Loucy (cell line): ENCODE measurements at regions not wholly inside any gene's neighbourhood (a gene's known extent, or its start where the extent isn't known, plus 50 kb on each side); places are given as distances from the start of the nearest gene placed in this dataset.

Source experiments
- H2AFZ ChIP-seq: fragments of 200-600 bp; sonication (generic); 2 replicates; pipeline ENCODE4 v1.6.0; 2016; ENCODE audit warnings: antibody characterized with exemption, mild to moderate bottlenecking, low read length, moderate library complexity
- H3F3A ChIP-seq: fragments of 200-600 bp; 2 replicates; pipeline ENCODE4 v1.6.0; 2016; ENCODE audit warnings: antibody characterized with exemption, low read depth, mild to moderate bottlenecking
- H3K27me3 ChIP-seq: fragments of 200-600 bp; sonication (generic); 2 replicates; pipeline ENCODE4 v1.6.1; 2014; ENCODE audit warnings: low read length, mild to moderate bottlenecking; ENCODE audit not compliant: insufficient read depth, poor library complexity, severe bottlenecking
- H3K36me3 ChIP-seq: fragments of 200-600 bp; sonication (generic); 2 replicates; pipeline ENCODE4 v1.6.1; 2016; ENCODE audit warnings: low read length; ENCODE audit not compliant: insufficient read depth
- H3K4me1 ChIP-seq: fragments of 200-600 bp; sonication (generic); 2 replicates; pipeline ENCODE4 v1.5.1; 2014; ENCODE audit warnings: low read length, mild to moderate bottlenecking; ENCODE audit not compliant: insufficient read depth, poor library complexity, severe bottlenecking
- H3K4me2 ChIP-seq: fragments of 200-600 bp; sonication (generic); 2 replicates; pipeline ENCODE4 v1.6.0; 2014; ENCODE audit warnings: antibody characterized with exemption, low read length, low read depth, mild to moderate bottlenecking; ENCODE audit not compliant: poor library complexity, severe bottlenecking
- H3K4me3 ChIP-seq: fragments of 200-600 bp; sonication (generic); 2 replicates; pipeline ENCODE4 v1.5.1; 2014; ENCODE audit warnings: low read length, mild to moderate bottlenecking, mixed read lengths; ENCODE audit not compliant: poor library complexity, severe bottlenecking
- H3K79me2 ChIP-seq: fragments of 200-600 bp; sonication (generic); 2 replicates; pipeline ENCODE4 v1.6.1; 2014; ENCODE audit warnings: low read length; ENCODE audit not compliant: insufficient read depth
- H3K9ac ChIP-seq: fragments of 200-600 bp; sonication (generic); 2 replicates; pipeline ENCODE4 v1.6.0; 2014; ENCODE audit warnings: mild to moderate bottlenecking, low read depth, low read length, moderate library complexity; ENCODE audit not compliant: poor library complexity, severe bottlenecking
- H3K9me2 ChIP-seq: fragments of 200-600 bp; sonication (generic); replicated peaks from 2 replicates; pipeline ENCODE4 v1.6.1; 2016; ENCODE audit warnings: low read depth, low read length, mixed read lengths
- H3K9me3 ChIP-seq: fragments of 200-600 bp; sonication (generic); 2 replicates; pipeline ENCODE4 v1.6.1; 2014; ENCODE audit warnings: mild to moderate bottlenecking, antibody characterized with exemption, low read length, low read depth; ENCODE audit not compliant: insufficient read depth
- H4K20me1 ChIP-seq: fragments of 200-600 bp; sonication (generic); 2 replicates; pipeline ENCODE4 v1.6.0; 2014; ENCODE audit warnings: antibody characterized with exemption, low read length, mild to moderate bottlenecking; ENCODE audit not compliant: insufficient read depth, poor library complexity, severe bottlenecking
- CTCF ChIP-seq: fragments of 200-600 bp; sonication (generic); conservative IDR thresholded peaks from 2 replicates; pipeline ENCODE4 v1.5.1; 2014; ENCODE audit warnings: mild to moderate bottlenecking, antibody characterized with exemption, low read length
- EZH2phosphoT487 ChIP-seq: fragments of 200-600 bp; IDR thresholded peaks from 2 replicates; pipeline ENCODE4 v1.6.1; 2018; ENCODE audit warnings: antibody characterized with exemption, mild to moderate bottlenecking, moderate library complexity, borderline replicate concordance

DNA sequence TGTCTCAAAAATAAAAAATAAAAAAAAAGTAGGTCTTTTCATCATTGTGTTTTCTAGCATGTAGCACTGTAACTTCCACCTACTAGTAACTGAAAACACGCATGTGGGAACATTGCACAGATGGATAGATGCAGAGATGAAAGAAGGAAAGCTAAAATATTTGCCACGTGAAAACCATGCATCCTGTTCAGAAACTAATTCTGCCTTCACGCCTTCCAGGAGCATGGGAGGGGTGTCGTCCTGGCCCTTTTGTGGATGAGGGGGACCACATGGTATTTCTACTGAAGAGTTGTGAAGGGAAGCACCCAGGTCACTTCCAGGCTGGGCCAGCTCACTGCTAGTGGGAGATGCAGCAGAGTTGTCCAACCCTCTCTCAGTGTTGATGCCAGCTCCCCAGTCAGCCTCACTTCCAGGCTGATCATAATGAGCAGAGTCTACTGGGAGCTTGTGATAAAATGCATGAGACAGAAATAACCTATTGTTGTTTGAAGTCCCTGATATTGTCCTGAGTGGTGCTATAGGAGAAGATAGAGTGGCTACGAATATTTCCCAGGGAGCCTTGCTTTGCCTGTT lies 287.1 kb upstream of the CELF2 start:
- H3K9ac ChIP-seq: no peak overlapping the region
- TF ChIP-seq EZH2phosphoT487 (no peak), CTCF (no peak)
- H3K27me3 ChIP-seq: no peaks in the 10 kb centered on the region
- H2AFZ ChIP-seq: no peak overlapping the region
- H3K4me2 ChIP-seq: no peak overlapping the region
- H3K79me2 ChIP-seq: no peaks in the 10 kb centered on the region
- H3K4me1 ChIP-seq: no peaks in the 10 kb centered on the region
- H3K36me3 ChIP-seq: no peaks in the 10 kb centered on the region
- H3F3A ChIP-seq: no peaks in the 10 kb centered on the region
- H3K4me3 ChIP-seq: no peak overlapping the region
- H3K9me2 ChIP-seq: no peaks in the 10 kb centered on the region
- H3K9me3 ChIP-seq: no peaks in the 10 kb centered on the region
- H4K20me1 ChIP-seq: no peaks in the 10 kb centered on the region

GRCh38 chr10:10731366-10731765 lies 286.3 kb upstream of the CELF2 start:
- no peak overlapping the region for H3K9ac ChIP-seq
- H3K27me3 ChIP-seq: no peaks in the 10 kb centered on the region
- no peaks in the 10 kb centered on the region for H3K79me2 ChIP-seq
- H3K4me3 ChIP-seq: no peak overlapping the region
- no peaks in the 10 kb centered on the region for H3F3A ChIP-seq
- H4K20me1 ChIP-seq: no peaks in the 10 kb centered on the region
- H3K4me1 ChIP-seq: no peaks in the 10 kb centered on the region
- TF ChIP-seq CTCF (no peak), EZH2phosphoT487 (no peak)
- H3K9me3 ChIP-seq: no peaks in the 10 kb centered on the region
- H3K9me2 ChIP-seq: no peaks in the 10 kb centered on the region
- no peaks in the 10 kb centered on the region for H3K36me3 ChIP-seq
- H3K4me2 ChIP-seq: no peak overlapping the region
- H2AFZ ChIP-seq: no peak overlapping the region

- Histone ChIP-seq H3K9ac (no peak overlapping the region), H3K4me2 (no peak overlapping the region), H2AFZ (no peak overlapping the region), H3K9me3 (no peaks in the 10 kb centered on the region), H3K36me3 (no peaks in the 10 kb centered on the region), H4K20me1 (no peaks in the 10 kb centered on the region), H3F3A (no peaks in the 10 kb centered on the region), H3K4me3 (no peak overlapping the region), H3K9me2 (no peaks in the 10 kb centered on the region), H3K27me3 (no peaks in the 10 kb centered on the region), H3K4me1 (no peaks in the 10 kb centered on the region), H3K79me2 (no peaks in the 10 kb centered on the region)
- no peak for TF ChIP-seq EZH2phosphoT487
Measured at GRCh38 chr10:10734356-10735064, 283.2 kb upstream of the CELF2 start.
